ENCODE measurements at regions not wholly inside any gene's neighbourhood (a gene's known extent, or its start where the extent isn't known, plus 50 kb on each side); places are given as distances from the start of the nearest gene placed in this dataset.

- DNase-seq (ENCODE audit: low read depth, low spot score), result no peak
Measured at GRCh38 chr2:160912276-160912675, 248.0 kb upstream of the TANK start.

GRCh38 chr2:160913323-160913722 lies 246.9 kb upstream of the TANK start:
- DNase-seq (ENCODE audit: low read depth, low spot score), result no peak

GRCh38 chr2:160914217-160914616 lies 246.0 kb upstream of the TANK start:
- DNase-seq (ENCODE audit: low read depth, low spot score), result no peak

GRCh38 chr2:160916300-160916699 lies 243.9 kb upstream of the TANK start:
- DNase-seq (ENCODE audit: low read depth, low spot score), result no peak

- DNase-seq (ENCODE audit: low read depth, low spot score), result no peak
Measured at GRCh38 chr2:160917850-160918249, 242.4 kb upstream of the TANK start.

GRCh38 chr2:160918258-160918657 lies 242.0 kb upstream of the TANK start:
- no peak for DNase-seq (ENCODE audit: low read depth, low spot score)

- DNase-seq (ENCODE audit: low read depth, low spot score), result peak; percentile 85
Measured at GRCh38 chr2:160918906-160919503, 241.2 kb upstream of the TANK start.

- DNase-seq (ENCODE audit: low read depth, low spot score), result no peak
Measured at GRCh38 chr2:160920061-160920460, 240.2 kb upstream of the TANK start.

GRCh38 chr2:160920791-160921303 lies 239.4 kb upstream of the TANK start:
- DNase-seq (ENCODE audit: low read depth, low spot score), result no peak

GRCh38 chr2:160921386-160921964 lies 238.8 kb upstream of the TANK start:
- DNase-seq (ENCODE audit: low read depth, low spot score), result no peak

GRCh38 chr2:160924936-160925353 lies 235.3 kb upstream of the TANK start:
- DNase-seq (ENCODE audit: low read depth, low spot score), result no peak

GRCh38 chr2:160925956-160926355 lies 234.3 kb upstream of the TANK start:
- DNase-seq (ENCODE audit: low read depth, low spot score), result no peak

- DNase-seq (ENCODE audit: low read depth, low spot score), result no peak
Measured at GRCh38 chr2:160927324-160927723, 232.9 kb upstream of the TANK start.

GRCh38 chr2:160928854-160929301 lies 231.3 kb upstream of the TANK start:
- DNase-seq (ENCODE audit: low read depth, low spot score), result no peak

- no peak for DNase-seq (ENCODE audit: low read depth, low spot score)
Measured at GRCh38 chr2:160931531-160931930, 228.7 kb upstream of the TANK start.

GRCh38 chr2:160932960-160933359 lies 227.3 kb upstream of the TANK start:
- DNase-seq (ENCODE audit: low read depth, low spot score), result peak; percentile 31

- no peak for DNase-seq (ENCODE audit: low read depth, low spot score)
Measured at GRCh38 chr2:160934263-160934662, 226.0 kb upstream of the TANK start.

GRCh38 chr2:160934991-160935390 lies 225.2 kb upstream of the TANK start:
- DNase-seq (ENCODE audit: low read depth, low spot score), result no peak

GRCh38 chr2:160936044-160936806 lies 224.0 kb upstream of the TANK start:
- DNase-seq (ENCODE audit: low read depth, low spot score), result no peak

- DNase-seq (ENCODE audit: low read depth, low spot score), result no peak
Measured at GRCh38 chr2:160940271-160940670, 220.0 kb upstream of the TANK start.

- no peak for DNase-seq (ENCODE audit: low read depth, low spot score)
Measured at GRCh38 chr2:160940699-160941098, 219.5 kb upstream of the TANK start.

GRCh38 chr2:160941290-160941846 lies 218.9 kb upstream of the TANK start:
- DNase-seq (ENCODE audit: low read depth, low spot score), result no peak
